SW480 (cell line): ENCODE measurements at regions not wholly inside any gene's neighbourhood (a gene's known extent, or its start where the extent isn't known, plus 50 kb on each side); places are given as distances from the start of the nearest gene placed in this dataset.
"Not testable (repeated sequence)": the region's sequence is repeated elsewhere in the genome, so short reads cannot be mapped to it uniquely, and the experiment has no call there.

ENCODE experiments used
- DNase-seq: peaks from one replicate; pipeline ENCODE4 v3.0.0-alpha.2; 2016; ENCODE audit warnings: low spot score

DNA sequence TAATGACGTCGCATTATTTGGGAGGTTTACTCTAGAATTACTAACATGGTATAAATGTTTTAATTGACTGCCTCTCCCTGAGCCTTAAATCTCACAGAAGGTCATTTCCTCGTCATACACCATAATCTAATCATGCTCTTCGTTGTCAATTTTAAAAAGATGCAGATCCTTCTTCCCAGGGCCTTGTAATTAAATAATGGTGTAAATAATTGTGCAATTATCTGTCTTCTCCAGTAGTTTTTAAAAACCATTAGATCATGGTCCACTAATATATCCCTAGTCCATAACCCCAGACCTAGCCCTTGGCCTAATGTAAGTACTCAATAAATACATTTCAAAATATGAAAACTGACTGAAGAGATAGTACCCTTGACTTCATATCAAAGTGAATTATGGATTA lies 181.5 kb upstream of the GNAI1 start:
- no peak for DNase-seq

DNA sequence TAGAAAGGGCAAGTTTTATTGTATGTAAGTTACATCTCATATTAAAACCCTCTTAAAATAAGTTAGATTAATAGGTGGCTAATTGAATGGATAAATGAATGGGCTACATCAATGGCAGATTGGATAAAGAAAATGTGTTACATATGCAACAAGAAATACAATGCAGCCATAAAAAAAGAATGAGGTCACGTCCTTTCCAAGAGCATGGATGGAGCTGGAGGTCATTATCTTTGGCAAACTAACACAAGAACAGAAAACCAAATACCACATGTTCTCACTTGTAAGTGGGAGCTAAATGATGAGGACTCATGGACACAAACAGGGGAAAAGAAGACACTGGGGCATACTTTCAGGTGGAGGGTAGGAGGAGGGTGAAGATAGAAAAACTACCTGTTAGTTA lies 182.2 kb upstream of the GNAI1 start:
- DNase-seq, result no peak

GRCh38 chr7:79951415-79951814 lies 183.2 kb upstream of the GNAI1 start:
- DNase-seq, result no peak

- no peak for DNase-seq
Observed at GRCh38 chr7:79949778-79950177, 184.9 kb upstream of the GNAI1 start.

- DNase-seq, result no peak
Observed at GRCh38 chr7:79936281-79936983, 198.2 kb upstream of the GNAI1 start.

GRCh38 chr7:79934727-79935126 lies 199.9 kb upstream of the GNAI1 start:
- no peak for DNase-seq

GRCh38 chr7:79933144-79933543 lies 201.5 kb upstream of the GNAI1 start:
- no peak for DNase-seq

DNA sequence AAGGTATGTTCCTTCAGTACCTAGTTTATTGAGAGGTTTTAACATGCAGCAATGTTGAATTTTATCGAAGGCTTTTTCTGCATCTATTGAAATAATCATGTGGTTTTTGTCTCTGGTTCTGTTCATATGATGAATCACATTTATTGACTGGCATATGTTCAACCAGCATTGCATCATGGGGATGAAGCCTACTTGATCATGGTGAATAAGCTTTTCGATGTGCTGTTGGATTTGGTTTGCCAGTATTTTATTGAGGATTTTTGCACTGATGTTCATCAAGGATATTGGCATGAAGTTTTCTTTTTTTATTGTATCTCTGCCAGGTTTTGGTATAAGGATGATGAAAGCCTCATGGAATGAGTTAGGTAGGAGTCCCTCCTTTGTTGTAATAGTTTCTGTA lies 204.0 kb upstream of the GNAI1 start:
- DNase-seq, result no peak

- DNase-seq, result no peak
Observed at GRCh38 chr7:79927116-79927515, 207.5 kb upstream of the GNAI1 start.

DNA sequence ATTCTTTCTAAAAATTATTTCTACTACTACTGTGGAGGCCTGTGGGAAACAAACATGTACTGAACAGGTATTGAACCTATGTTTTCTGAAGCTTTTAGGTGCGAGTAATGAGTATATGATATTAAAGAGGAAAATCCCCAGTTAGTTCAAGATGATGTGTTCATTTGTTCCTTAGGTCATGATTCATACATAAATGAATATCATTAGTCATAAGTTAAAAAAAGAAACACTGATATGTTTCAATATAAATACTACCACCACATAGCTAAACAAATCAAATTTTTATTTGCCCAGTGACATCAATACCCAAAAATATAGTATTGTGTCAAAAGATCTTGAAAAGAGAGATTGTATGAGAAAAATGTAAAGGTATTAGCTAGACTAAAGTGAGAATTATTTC lies 210.7 kb upstream of the GNAI1 start:
- DNase-seq, result no peak

GRCh38 chr7:79922894-79923293 lies 211.7 kb upstream of the GNAI1 start:
- no peak for DNase-seq

GRCh38 chr7:79921976-79922375 lies 212.7 kb upstream of the GNAI1 start:
- no peak for DNase-seq

DNA sequence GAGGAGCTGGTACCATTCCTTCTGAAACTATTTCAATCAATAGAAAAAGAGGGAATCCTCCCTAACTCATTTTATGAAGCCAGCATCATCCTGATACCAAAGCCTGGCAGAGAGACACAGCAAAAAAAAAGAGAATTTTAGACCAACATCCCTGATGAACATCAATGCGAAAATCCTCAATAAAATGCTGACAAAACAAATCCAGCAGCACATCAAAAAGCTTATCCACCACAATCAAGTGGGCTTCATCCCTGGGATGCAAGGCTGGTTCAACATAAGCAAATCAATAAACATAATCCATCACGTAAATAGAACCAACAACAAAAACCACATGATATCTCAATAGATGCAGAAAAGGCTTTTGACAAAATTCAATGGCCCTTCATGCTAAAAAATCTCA lies 216.0 kb upstream of the GNAI1 start:
- DNase-seq, result not testable (repeated sequence)

GRCh38 chr7:79915346-79915745 lies 219.3 kb upstream of the GNAI1 start:
- DNase-seq, result not testable (repeated sequence)

GRCh38 chr7:79912213-79912633 lies 222.4 kb upstream of the GNAI1 start:
- DNase-seq, result no peak

GRCh38 chr7:79911420-79911819 lies 223.2 kb upstream of the GNAI1 start:
- no peak for DNase-seq

GRCh38 chr7:79909176-79909575 lies 225.5 kb upstream of the GNAI1 start:
- DNase-seq, result peak; percentile 44

DNA sequence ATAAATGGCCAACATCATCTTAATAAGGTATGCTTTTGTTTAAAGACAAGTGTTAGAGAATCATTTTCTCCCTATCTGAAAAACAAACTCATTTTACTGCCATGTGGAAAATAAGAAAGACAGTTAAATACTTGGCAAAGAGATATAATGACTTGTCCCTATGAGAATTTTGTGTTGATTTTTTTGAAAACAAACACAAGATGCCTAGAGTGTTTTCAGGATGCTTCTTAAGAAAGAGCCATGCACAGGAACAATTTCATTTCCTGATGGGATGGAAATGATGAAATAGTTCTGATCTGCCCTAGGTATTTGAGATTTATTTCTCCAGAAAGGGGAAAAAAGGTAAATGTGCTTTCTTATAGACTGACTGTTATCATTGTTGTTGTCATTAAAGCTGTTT lies 237.5 kb upstream of the GNAI1 start:
- DNase-seq, result no peak

DNA sequence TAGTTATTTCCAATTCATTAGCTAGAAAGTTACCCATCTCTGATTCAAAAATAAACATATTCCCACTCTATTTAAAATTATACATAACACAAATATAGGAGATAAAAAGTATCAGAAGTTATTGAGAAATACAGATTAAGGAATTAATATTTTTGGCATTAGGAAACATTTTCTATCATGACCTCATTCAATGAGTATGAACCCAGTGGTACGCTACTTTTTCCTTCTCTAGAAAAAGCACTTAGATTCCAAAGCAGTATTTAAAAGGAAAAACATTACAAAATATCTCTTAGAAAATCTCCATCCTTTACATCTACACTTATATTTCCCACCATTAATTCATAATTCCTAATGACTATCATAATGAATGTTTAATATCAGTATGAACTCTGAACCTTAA lies 240.6 kb upstream of the GNAI1 start:
- no peak for DNase-seq

GRCh38 chr7:79882922-79883321 lies 251.7 kb upstream of the GNAI1 start:
- DNase-seq, result no peak

DNA sequence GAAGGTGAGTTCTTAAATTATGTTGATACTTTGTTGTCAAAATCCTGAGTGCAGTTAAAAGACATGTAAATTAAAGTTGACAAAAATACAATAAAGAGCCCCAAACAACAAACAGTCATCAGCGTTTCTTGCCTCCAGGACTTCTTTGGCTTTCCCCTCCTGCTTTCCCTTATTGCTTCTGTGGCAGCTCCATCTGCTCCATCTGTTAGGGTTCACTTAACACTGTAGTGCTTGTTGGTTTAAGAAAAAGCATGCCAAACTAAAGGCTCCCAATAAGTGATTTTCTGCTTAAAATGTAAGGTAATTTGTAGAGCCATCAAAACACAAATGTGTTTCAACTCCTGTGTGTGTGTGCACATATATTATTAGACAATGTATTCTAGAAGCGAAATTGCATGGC lies 254.3 kb upstream of the GNAI1 start:
- no peak for DNase-seq

GRCh38 chr7:79877874-79878465 lies 256.7 kb upstream of the GNAI1 start:
- DNase-seq, result no peak

DNA sequence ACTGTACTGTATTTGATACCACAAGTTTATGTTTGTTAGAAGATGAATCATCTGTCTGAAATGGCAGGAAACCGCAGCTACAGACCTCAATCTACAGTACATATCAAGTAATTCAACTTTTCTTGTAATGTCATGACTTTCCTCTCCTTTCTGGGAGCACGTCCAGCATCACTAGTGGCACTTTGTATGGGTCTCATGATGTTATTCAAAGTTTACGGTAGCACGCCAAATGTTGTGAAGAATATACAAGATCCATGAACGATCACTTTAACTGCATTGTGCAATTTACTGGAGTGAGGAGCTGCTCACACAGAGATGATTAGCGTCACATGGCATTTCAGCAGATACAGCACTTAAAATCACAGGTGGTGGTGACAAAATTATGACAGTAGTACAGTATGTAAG lies 257.8 kb upstream of the GNAI1 start:
- DNase-seq, result peak; percentile 31

DNA sequence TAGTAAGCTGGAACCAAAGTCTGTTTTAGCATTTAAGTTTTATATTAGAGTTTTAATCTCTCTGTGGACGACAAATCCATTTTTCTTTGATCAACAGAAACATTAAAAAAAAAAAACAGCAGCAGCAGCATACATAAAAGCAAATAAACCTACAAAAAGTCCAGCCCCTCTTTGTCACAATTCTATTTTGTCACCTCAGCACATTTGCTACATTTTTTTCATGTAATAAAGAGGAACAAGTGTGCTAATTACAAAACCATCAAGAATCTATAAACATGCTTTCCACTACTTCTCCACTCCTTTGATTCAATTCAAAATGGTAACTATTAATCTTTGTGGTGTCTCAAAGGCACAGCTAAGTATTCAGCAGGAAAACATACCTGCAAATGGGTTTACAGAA lies 259.8 kb upstream of the GNAI1 start:
- no peak for DNase-seq
